K562 (cell line): ENCODE measurements at regions not wholly inside any gene's neighbourhood (a gene's known extent, or its start where the extent isn't known, plus 50 kb on each side); places are given as distances from the start of the nearest gene placed in this dataset.

Experiments used
- ATAC-seq: fragments of 200-7000 bp; cut with Tn5 transposase; 3 replicates; pipeline ENCODE4 v1.9.1; 2020; ENCODE audit warnings: moderate library complexity
- BruUV-seq: library from RNA; stranded (reverse); fragments of 400-500 nt; replicated peaks from 2 replicates; lab custom pipeline; 2021; lab: Mats Ljungman, UMichigan
- CTCF ChIA-PET: fragments of 300-600 bp; formaldehyde crosslinking; extraction: SDS; loops from one replicate; lab custom pipeline; 2021; ENCODE audit warnings: low intra/inter-chr PET ratio; lab: Yijun Ruan, JAX
- POLR2A ChIA-PET: fragments of 300-600, 350-650 bp; sonication (Branson Sonifier 250); formaldehyde crosslinking; extraction: SDS; loops from one replicate; lab custom pipeline; 2021; ENCODE audit warnings: antibody characterized with exemption, inconsistent platforms; lab: Yijun Ruan, JAX
- DNase-seq, 4 experiments: peaks; one replicate each; pipeline versions ENCODE4 v3.0.0 to v3.0.0-alpha.2; 2011 to 2018; ENCODE audit warnings: low spot score in 3 of 4, mixed read lengths in 3 of 4; ENCODE audit errors: extremely low read depth in 1 of 4
- FAIRE-seq: peaks from 2 replicates; lab custom pipeline; 2011; peaks lifted over from hg19 to GRCh38; lab: Jason Lieb, UNC
- H2AFZ ChIP-seq: 2 replicates; pipeline ENCODE4 v1.6.0; 2011; ENCODE audit warnings: low read depth, low read length, control low read depth, inconsistent platforms
- H3K27ac ChIP-seq: fragments of 200-600 bp; 3 replicates; pipeline ENCODE4 v1.8.0; 2011; ENCODE audit warnings: low read depth, mild to moderate bottlenecking, control low read depth, inconsistent platforms, low read length, moderate library complexity, mixed read lengths; ENCODE audit errors: extremely low read depth
- H3K27me3 ChIP-seq, 2 experiments: fragments of 300-600 bp in 1 of 2; 2 replicates in 1 of 2; 3 replicates in 1 of 2; pipeline versions ENCODE4 v1.6.0 to v1.8.0; 2011; ENCODE audit warnings: inconsistent platforms in 2 of 2, low read length in 2 of 2, mild to moderate bottlenecking in 1 of 2, mixed read lengths in 1 of 2, moderate library complexity in 1 of 2; ENCODE audit not compliant: control insufficient read depth in 2 of 2, insufficient read depth in 2 of 2
- H3K36me3 ChIP-seq: fragments of 300-600 bp; 3 replicates; pipeline ENCODE4 v1.8.0; 2011; ENCODE audit warnings: mild to moderate bottlenecking, low read length, inconsistent platforms; ENCODE audit not compliant: control insufficient read depth, insufficient read depth
- H3K4me1 ChIP-seq, 2 experiments: fragments of 200-600 bp in 1 of 2; replicated peaks in 1 of 2; 2 replicates in 1 of 2; 3 replicates in 1 of 2; pipeline versions ENCODE4 v1.5.1 to v1.8.0; 2011; ENCODE audit warnings: inconsistent platforms in 2 of 2, low read length in 2 of 2, mild to moderate bottlenecking in 1 of 2, mixed read lengths in 1 of 2, moderate library complexity in 1 of 2; ENCODE audit not compliant: control insufficient read depth in 2 of 2, insufficient read depth in 2 of 2
- H3K4me2 ChIP-seq: 2 replicates; pipeline ENCODE4 v1.6.1; 2011; ENCODE audit warnings: low read length, control low read depth, inconsistent platforms, mixed read lengths; ENCODE audit not compliant: insufficient read depth
- H3K4me3 ChIP-seq: fragments of 200-600 bp; sonication (generic), shearing (Covaris generic); 2 replicates; pipeline ENCODE4 v1.5.1; 2016; ENCODE audit warnings: control low read depth, inconsistent platforms
- H3K79me2 ChIP-seq: fragments of 200-600 bp; 3 replicates; pipeline ENCODE4 v1.8.0; 2011; ENCODE audit warnings: low read length, inconsistent platforms; ENCODE audit not compliant: control insufficient read depth, insufficient read depth
- H3K9ac ChIP-seq, 2 experiments: 2 replicates each; pipeline versions ENCODE4 v1.6.0 to v1.6.1; 2011; ENCODE audit warnings: low read depth in 2 of 2, low read length in 2 of 2, control low read depth in 1 of 2, inconsistent platforms in 1 of 2, mild to moderate bottlenecking in 1 of 2, mixed read lengths in 1 of 2; ENCODE audit not compliant: insufficient read depth in 1 of 2
- H3K9me1 ChIP-seq: one replicate; pipeline ENCODE4 v1.6.0; 2011; ENCODE audit warnings: inconsistent platforms, mild to moderate bottlenecking, low read length, moderate library complexity; ENCODE audit not compliant: control insufficient read depth, insufficient read depth
- H3K9me3 ChIP-seq: replicated peaks from 2 replicates; pipeline ENCODE4 v1.5.1; 2011; ENCODE audit warnings: low read depth, low read length, inconsistent platforms; ENCODE audit not compliant: control insufficient read depth, insufficient read depth
- H4K20me1 ChIP-seq: replicated peaks from 2 replicates; pipeline ENCODE4 v1.6.1; 2011; ENCODE audit warnings: low read length, inconsistent platforms, mixed read lengths; ENCODE audit not compliant: control insufficient read depth, insufficient read depth
- BCOR ChIP-seq: fragments of 450-650 bp; IDR thresholded peaks from 2 replicates; pipeline ENCODE4 v1.6.1; 2016
- HIVEP1 ChIP-seq: fragments of 250-450 bp; sonication (Bioruptor Pico); IDR thresholded peaks from 2 replicates; pipeline ENCODE4 v1.4.0; 2020; ENCODE audit warnings: mild to moderate bottlenecking
- ID3 ChIP-seq, 2 experiments: fragments of 250-450 bp in 1 of 2; fragments of 450-650 bp in 1 of 2; sonication (Bioruptor Pico) in 1 of 2; IDR thresholded peaks; 2 replicates each; pipeline versions ENCODE4 v1.6.1 to v1.8.0; 2016 to 2021; ENCODE audit warnings: mild to moderate bottlenecking in 2 of 2, moderate library complexity in 2 of 2, missing compliant biosample characterization in 1 of 2, missing genetic modification characterization in 1 of 2
- MAFK ChIP-seq: IDR thresholded peaks from 2 replicates; pipeline ENCODE4 v1.6.1; 2011; ENCODE audit warnings: low read length, improper control_type of control experiment
- MYBL2 ChIP-seq, 2 experiments: fragments of 450-650 bp in 1 of 2; sonication (generic) in 1 of 2; formaldehyde crosslinking in 1 of 2; IDR thresholded peaks; 2 replicates each; pipeline versions ENCODE4 v1.6.1 to v1.8.1; 2017 to 2022; ENCODE audit warnings: borderline replicate concordance in 1 of 2, inconsistent platforms in 1 of 2, low read depth in 1 of 2, mild to moderate bottlenecking in 1 of 2, missing genetic modification reagents in 1 of 2, moderate library complexity in 1 of 2
- NONO ChIP-seq, 2 experiments: fragments of 200-400 bp in 1 of 2; fragments of 450-650 bp in 1 of 2; formaldehyde crosslinking in 1 of 2; IDR thresholded peaks; 2 replicates each; pipeline ENCODE4 v1.6.1; 2017; ENCODE audit warnings: low read depth in 2 of 2, mild to moderate bottlenecking in 2 of 2, moderate library complexity in 2 of 2, low read length in 1 of 2
- NR1H2 ChIP-seq: sonication (generic); formaldehyde crosslinking; IDR thresholded peaks from 2 replicates; pipeline ENCODE4 v1.4.0; 2020; ENCODE audit warnings: mild to moderate bottlenecking, missing genetic modification reagents
- POU5F1 ChIP-seq: fragments of 150-350 bp; IDR thresholded peaks from 2 replicates; pipeline ENCODE4 v1.6.1; 2014; ENCODE audit warnings: borderline replicate concordance, low read length, low read depth, mild to moderate bottlenecking; ENCODE audit not compliant: partially characterized antibody
- SUPT5H ChIP-seq: fragments of 450-650 bp; IDR thresholded peaks from 2 replicates; pipeline ENCODE4 v1.6.1; 2016
- TAF1 ChIP-seq: IDR thresholded peaks from 2 replicates; pipeline ENCODE4 v1.6.1; 2011; ENCODE audit warnings: mild to moderate bottlenecking, low read length, moderate library complexity; ENCODE audit not compliant: insufficient read depth, control insufficient read depth, severe bottlenecking; ENCODE audit errors: extremely low read depth
- ZKSCAN3 ChIP-seq: fragments of 250-450 bp; sonication (Bioruptor Pico); IDR thresholded peaks from 2 replicates; pipeline ENCODE4 v1.4.0; 2020
- ZNF197 ChIP-seq: fragments of 200-800 bp; sonication (Bioruptor generic); IDR thresholded peaks from 2 replicates; pipeline ENCODE4 v1.6.1; 2016; ENCODE audit warnings: low read depth, missing genetic modification characterization, missing compliant biosample characterization
- ZNF551 ChIP-seq: fragments of 250-450 bp; sonication (Bioruptor Pico); IDR thresholded peaks from 2 replicates; pipeline ENCODE4 v1.5.0; 2021; ENCODE audit warnings: mild to moderate bottlenecking, moderate library complexity
- WGBS: fragments of 100-300 bp; shearing (Covaris generic); methylation state at CpG from one replicate; pipeline ENCODE4 v1.1.6; 2016; ENCODE audit warnings: low coverage, mixed read lengths; ENCODE audit not compliant: insufficient coverage; ENCODE audit errors: missing lambda C conversion rate; 5-methylcytosine and 5-hydroxymethylcytosine counted together
- in situ Hi-C: fragments of 300-500 bp; cut with MboI; formaldehyde crosslinking; loops from 4 replicates; pipeline ENCODE4 v1.15.0; 2018; ENCODE audit warnings: inconsistent platforms, mixed read lengths
- intact Hi-C: fragments of 100-400 bp; cut with micrococcal nuclease; formaldehyde crosslinking; loops from 2 replicates; pipeline ENCODE4 v1.14.2; 2022

- ChIA-PET POLR2A (no interaction called here), CTCF (no interaction called here)
- Histone ChIP-seq H3K4me3 (no peak overlapping the region), H3K27ac (no peak overlapping the region), H3K9me3 (no peaks in the 10 kb centered on the region; the same call in 1 of the 2 replicates), H4K20me1 (no peaks in the 10 kb centered on the region), H3K4me2 (no peak overlapping the region), H3K9me1 (no peaks in the 10 kb centered on the region), H3K27me3 (no peaks in the 10 kb centered on the region), H3K9ac (no peak overlapping the region), H3K36me3 (no peaks in the 10 kb centered on the region), H3K4me1 (no peaks in the 10 kb centered on the region), H2AFZ (no peak overlapping the region), H3K79me2 (no peaks in the 10 kb centered on the region)
- intact Hi-C loops (no loop called here), in situ Hi-C loops (no loop called here)
- no peak for ATAC-seq
- TF ChIP-seq MAFK (no peak), BCOR (no peak), ID3 (CRISPR knock-in tag; IDR thresholded peaks at IDR 0.05) (no peak), ID3 (tag; IDR thresholded peaks at IDR 0.05) (no peak), POU5F1 (no peak), HIVEP1 (CRISPR knock-in tag) (no peak), TAF1 (no peak), ZNF551 (CRISPR knock-in tag) (no peak), NR1H2 (CRISPR knock-in tag) (no peak), SUPT5H (no peak), ZNF197 (CRISPR knock-in tag) (no peak), MYBL2 (IDR thresholded peaks at IDR 0.05; ENCODE audit: low read depth) (no peak), MYBL2 (CRISPR knock-in tag; IDR thresholded peaks at IDR 0.05; ENCODE audit: borderline replicate concordance) (no peak), ZKSCAN3 (CRISPR knock-in tag) (no peak), NONO (IDR thresholded peaks at IDR 0.05; ENCODE audit: low read depth in 2 of 2, low read length in 1 of 2) (no peak)
- WGBS: 1% methylated on average over 14 of the region's 14 CpGs
- no peak for DNase-seq
- FAIRE-seq: no peak
- BruUV-seq: no TSS peak
Measured at GRCh38 chr21:26626187-26626586, 53.1 kb upstream of the CYYR1 start.
